Breast epithelium (tissue), 3 donors: ENCODE measurements at regions not wholly inside any gene's neighbourhood (a gene's known extent, or its start where the extent isn't known, plus 50 kb on each side); places are given as distances from the start of the nearest gene placed in this dataset.

ENCODE experiments used
- CTCF ChIP-seq, 3 donors: fragments of 450-650 bp; IDR thresholded peaks; one replicate each; pipeline ENCODE4 v1.5.1; 2016 to 2017; ENCODE audit warnings: antibody characterized with exemption in 3 of 3, mild to moderate bottlenecking in 3 of 3, moderate library complexity in 3 of 3
- POLR2A ChIP-seq: fragments of 450-650 bp; IDR thresholded peaks from one replicate; pipeline ENCODE4 v1.6.1; 2016; ENCODE audit warnings: antibody characterized with exemption, mild to moderate bottlenecking, moderate library complexity
- POLR2AphosphoS5 ChIP-seq, 3 donors: sonication (generic); formaldehyde crosslinking; IDR thresholded peaks; one replicate each; pipeline ENCODE4 v1.6.1; 2017; ENCODE audit warnings: antibody characterized with exemption in 3 of 3

GRCh38 chr9:99593610-99594009, 228.1 kb upstream of the NR4A3 start:
- TF ChIP-seq POLR2A (no peak), POLR2AphosphoS5 (IDR thresholded peaks at IDR 0.05) (no peak), CTCF (IDR thresholded peaks at IDR 0.05) (no peak)
